Right lobe of liver (tissue), 6 donors: ENCODE measurements at regions not wholly inside any gene's neighbourhood (a gene's known extent, or its start where the extent isn't known, plus 50 kb on each side); places are given as distances from the start of the nearest gene placed in this dataset.

Experiments used
- ATAC-seq, 4 donors: fragments of 200-7000 bp; cut with Tn5 transposase; one replicate each; pipeline ENCODE4 v1.9.1; 2020; ENCODE audit warnings: mild to moderate bottlenecking in 4 of 4, moderate library complexity in 4 of 4
- DNase-seq, 3 donors: peaks; one replicate each; pipeline ENCODE4 v3.0.0-alpha.2; 2020
- H3K27ac ChIP-seq, 3 donors: fragments of 200-600 bp; one replicate each; pipeline ENCODE4 v1.8.0; 2022
- H3K27me3 ChIP-seq, 2 donors: fragments of 200-600 bp; one replicate each; pipeline ENCODE4 v1.8.0; 2022
- H3K36me3 ChIP-seq, 4 donors: fragments of 200-600 bp; sonication (generic) in 1 of 4; one replicate each; pipeline versions ENCODE4 v1.5.1 to v1.8.0; 2017 to 2022; ENCODE audit warnings: control low read depth in 1 of 4
- H3K4me1 ChIP-seq, 4 donors: fragments of 200-600 bp; sonication (generic) in 1 of 4; one replicate each; pipeline versions ENCODE4 v1.5.1 to v1.8.0; 2017 to 2022; ENCODE audit warnings: control low read depth in 1 of 4
- H3K4me3 ChIP-seq, 3 donors: fragments of 200-600 bp; one replicate each; pipeline ENCODE4 v1.8.0; 2022
- H3K9me3 ChIP-seq, 4 donors: fragments of 200-600 bp; sonication (generic) in 1 of 4; one replicate each; pipeline versions ENCODE4 v1.5.1 to v1.8.0; 2017 to 2022; ENCODE audit warnings: control low read depth in 1 of 4
- POLR2A ChIP-seq: fragments of 450-650 bp; IDR thresholded peaks from one replicate; pipeline ENCODE4 v1.6.1; 2017; ENCODE audit warnings: antibody characterized with exemption, mild to moderate bottlenecking
- WGBS: methylation state at CpG from one replicate; pipeline ENCODE4 v1.1.6; 2018; ENCODE audit warnings: low coverage, low lambda C conversion rate; ENCODE audit not compliant: insufficient coverage; ENCODE audit errors: missing lambda C conversion rate; 5-methylcytosine and 5-hydroxymethylcytosine counted together
- intact Hi-C, 2 donors: fragments of 100-400 bp; cut with DNase I; formaldehyde crosslinking; loops; one replicate each; pipeline versions ENCODE4 v1.11.2 to v1.14.1; 2022
- TF ChIP-seq, protein P1 (sequence below), 4 donors: fragments of 200-600 bp in 3 of 4; fragments of 450-650 bp in 1 of 4; IDR thresholded peaks; one replicate each; pipeline versions ENCODE4 v1.5.1 to v1.8.0; 2016 to 2022; ENCODE audit warnings: antibody characterized with exemption in 4 of 4, mild to moderate bottlenecking in 2 of 4
- donor health status: DM: no; HTN: yes; CAD: no.
- donor health status: DM: no; HTN: no; CAD: no.
- donor health status: DM: no; HTN: no; CAD: no.
- donor health status: DM: no; HTN: yes; CAD: no.
- donor health status: DM: no; HTN: yes; CAD: no.

DNA sequence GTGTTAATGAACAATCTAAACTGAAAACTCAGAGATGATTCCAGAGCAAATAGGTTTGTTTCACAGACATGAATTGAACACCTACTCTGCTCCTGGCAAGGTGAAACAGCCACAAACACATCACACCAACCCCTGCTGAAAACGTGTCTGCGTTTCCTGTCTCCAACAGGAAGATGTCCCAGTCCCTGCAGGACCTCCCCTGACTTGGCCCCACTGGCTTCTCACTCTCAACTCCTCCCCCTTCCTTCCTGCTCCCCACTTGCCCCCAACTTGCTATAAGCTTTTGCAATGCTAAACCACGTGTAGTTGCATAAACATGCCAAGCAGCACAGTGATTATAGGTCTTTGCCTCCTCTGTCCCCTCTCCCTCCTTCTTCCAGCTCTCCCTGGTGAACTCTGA lies 567.6 kb downstream of the BCL11B start:
- Histone ChIP-seq H3K27ac (no peak overlapping the region), H3K36me3 (no peaks in the 10 kb centered on the region), H3K9me3 (no peaks in the 10 kb centered on the region), H3K4me3 (no peak overlapping the region), H3K27me3 (no peaks in the 10 kb centered on the region), H3K4me1 (no peaks in the 10 kb centered on the region)
- no peak for DNase-seq
- intact Hi-C loops, result no loop called here
- no peak for TF ChIP-seq POLR2A
- TF ChIP-seq, protein P1, sequence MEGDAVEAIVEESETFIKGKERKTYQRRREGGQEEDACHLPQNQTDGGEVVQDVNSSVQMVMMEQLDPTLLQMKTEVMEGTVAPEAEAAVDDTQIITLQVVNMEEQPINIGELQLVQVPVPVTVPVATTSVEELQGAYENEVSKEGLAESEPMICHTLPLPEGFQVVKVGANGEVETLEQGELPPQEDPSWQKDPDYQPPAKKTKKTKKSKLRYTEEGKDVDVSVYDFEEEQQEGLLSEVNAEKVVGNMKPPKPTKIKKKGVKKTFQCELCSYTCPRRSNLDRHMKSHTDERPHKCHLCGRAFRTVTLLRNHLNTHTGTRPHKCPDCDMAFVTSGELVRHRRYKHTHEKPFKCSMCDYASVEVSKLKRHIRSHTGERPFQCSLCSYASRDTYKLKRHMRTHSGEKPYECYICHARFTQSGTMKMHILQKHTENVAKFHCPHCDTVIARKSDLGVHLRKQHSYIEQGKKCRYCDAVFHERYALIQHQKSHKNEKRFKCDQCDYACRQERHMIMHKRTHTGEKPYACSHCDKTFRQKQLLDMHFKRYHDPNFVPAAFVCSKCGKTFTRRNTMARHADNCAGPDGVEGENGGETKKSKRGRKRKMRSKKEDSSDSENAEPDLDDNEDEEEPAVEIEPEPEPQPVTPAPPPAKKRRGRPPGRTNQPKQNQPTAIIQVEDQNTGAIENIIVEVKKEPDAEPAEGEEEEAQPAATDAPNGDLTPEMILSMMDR (IDR thresholded peaks at IDR 0.05), result no peak
- ATAC-seq, result peak in 3 of 4 donors; percentile 36 to 50 (median 43)
- 5% methylated on average over 3 of the region's 3 CpGs for WGBS

DNA sequence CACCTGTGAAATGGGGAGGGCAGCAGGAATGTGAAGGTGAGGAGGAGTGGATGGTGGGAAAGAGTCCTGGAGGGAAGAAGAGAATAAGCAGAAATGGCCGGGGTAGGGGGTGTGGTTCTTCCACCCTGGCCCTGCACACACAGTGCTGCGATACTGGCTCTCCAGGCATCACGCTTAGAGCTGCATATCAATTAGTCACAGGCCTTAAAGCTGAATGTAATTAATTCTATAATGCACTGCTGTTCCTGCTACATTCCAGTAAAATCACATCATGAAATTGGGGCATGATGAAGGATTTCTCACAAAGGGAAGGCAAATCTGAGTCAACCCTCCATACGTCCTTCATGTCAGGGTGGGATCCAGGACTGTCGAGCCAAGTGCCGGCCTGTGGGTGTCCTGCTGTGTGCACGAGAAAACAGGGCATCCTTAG lies 566.1 kb downstream of the BCL11B start:
- Histone ChIP-seq H3K9me3 (no peaks in the 10 kb centered on the region), H3K36me3 (no peaks in the 10 kb centered on the region), H3K4me1 (no peaks in the 10 kb centered on the region), H3K4me3 (no peak overlapping the region), H3K27ac (no peak overlapping the region), H3K27me3 (no peaks in the 10 kb centered on the region)
- intact Hi-C loops, result no loop called here
- no peak for TF ChIP-seq POLR2A
- TF ChIP-seq, protein P1 (IDR thresholded peaks at IDR 0.05), result no peak
- ATAC-seq (no peak), DNase-seq (no peak)
- WGBS, result 46% methylated on average over 6 of the region's 7 CpGs

DNA sequence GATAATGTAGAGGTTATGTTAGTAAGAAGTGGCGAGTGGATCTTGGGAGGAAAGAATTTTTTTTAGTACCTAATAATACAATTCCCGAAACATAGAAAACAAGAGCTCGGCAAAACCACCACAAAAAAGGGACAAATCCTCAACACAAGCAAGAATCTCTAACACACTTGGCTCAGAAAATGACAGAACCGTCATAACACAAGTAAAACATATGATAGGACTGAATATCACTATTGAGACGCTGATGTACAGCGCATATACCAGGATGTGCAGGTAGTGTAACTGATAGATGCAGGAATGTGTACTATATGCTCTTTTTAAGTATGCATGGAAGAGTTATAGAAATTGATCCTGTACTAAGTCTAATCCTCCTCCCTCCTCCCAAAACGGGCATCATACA lies 564.5 kb downstream of the BCL11B start:
- Histone ChIP-seq H3K4me1 (no peaks in the 10 kb centered on the region), H3K27ac (no peak overlapping the region), H3K27me3 (no peaks in the 10 kb centered on the region), H3K4me3 (no peak overlapping the region), H3K9me3 (no peaks in the 10 kb centered on the region), H3K36me3 (no peaks in the 10 kb centered on the region)
- DNase-seq (no peak), ATAC-seq (no peak)
- intact Hi-C loops, result no loop called here
- no peak for TF ChIP-seq POLR2A
- TF ChIP-seq, protein P1 (IDR thresholded peaks at IDR 0.05), result no peak
- WGBS, result 57% methylated on average over 7 of the region's 7 CpGs

DNA sequence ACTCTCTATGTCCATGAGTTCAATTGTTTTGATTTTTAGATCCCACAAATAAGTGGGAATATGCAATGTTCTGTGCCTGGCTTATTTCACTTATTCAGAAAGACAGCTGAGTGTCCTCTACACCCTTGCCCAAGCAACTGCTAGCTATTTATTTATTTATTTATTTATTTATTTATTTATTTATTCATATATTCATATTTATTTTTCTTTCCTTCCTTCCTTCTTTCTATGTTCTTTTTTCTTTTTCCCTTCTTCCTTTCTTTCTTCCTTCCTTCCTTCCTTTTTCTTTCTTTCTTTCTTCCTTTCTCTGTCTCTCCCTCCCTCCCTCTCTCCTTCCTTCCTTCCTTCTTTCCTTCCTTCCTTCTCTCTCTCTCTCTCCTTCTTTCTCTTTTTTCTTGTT lies 563.4 kb downstream of the BCL11B start:
- intact Hi-C loops, result no loop called here
- no peak for TF ChIP-seq POLR2A
- TF ChIP-seq, protein P1 (IDR thresholded peaks at IDR 0.05), result no peak

DNA sequence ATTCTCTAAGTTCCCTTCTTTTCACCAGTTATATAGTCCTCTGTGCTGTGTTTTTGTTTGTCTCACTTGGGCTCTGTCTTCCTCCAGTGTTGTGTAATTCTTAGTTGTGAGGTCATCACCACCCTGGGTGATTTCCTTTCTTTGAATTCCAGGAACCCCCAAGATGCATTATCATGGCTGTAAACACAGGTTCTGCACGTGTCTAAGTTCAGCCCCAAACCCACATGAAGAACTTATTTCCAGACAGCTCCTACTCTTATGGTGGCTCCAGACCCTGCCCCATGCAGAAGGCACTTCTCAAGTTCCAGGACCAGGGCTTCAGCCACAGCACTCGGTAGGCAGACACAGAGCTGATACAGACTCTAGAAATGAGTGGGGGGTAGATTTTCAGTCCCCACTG lies 560.5 kb downstream of the BCL11B start:
- Histone ChIP-seq H3K36me3 (no peaks in the 10 kb centered on the region), H3K27me3 (no peaks in the 10 kb centered on the region), H3K27ac (no peak overlapping the region), H3K4me1 (no peaks in the 10 kb centered on the region), H3K4me3 (no peak overlapping the region), H3K9me3 (no peaks in the 10 kb centered on the region)
- DNase-seq (no peak), ATAC-seq (no peak)
- 37% methylated on average over 2 of the region's 2 CpGs for WGBS
- TF ChIP-seq, protein P1 (IDR thresholded peaks at IDR 0.05), result no peak
- TF ChIP-seq POLR2A, result no peak
- intact Hi-C loops, result no loop called here

More for the DNA sequence above, 563.4 kb downstream of the BCL11B start:
- H3K9me3 ChIP-seq, result no peaks in the 10 kb centered on the region
- H3K27me3 ChIP-seq, result no peaks in the 10 kb centered on the region
- H3K4me1 ChIP-seq, result no peaks in the 10 kb centered on the region
- ATAC-seq (no peak), DNase-seq (no peak)
- H3K4me3 ChIP-seq, result no peak overlapping the region
- no peak overlapping the region for H3K27ac ChIP-seq
- H3K36me3 ChIP-seq, result no peaks in the 10 kb centered on the region
